SKM-1 treated with dmso at 0.1 percent for 144 hours (cell line): ENCODE measurements at regions not wholly inside any gene's neighbourhood (a gene's known extent, or its start where the extent isn't known, plus 50 kb on each side); places are given as distances from the start of the nearest gene placed in this dataset.
A peak's percentile ranks its signal among the peaks of the same experiment; 100 is the strongest.

ENCODE experiments used
- DNase-seq: peaks from one replicate; lab custom pipeline; 2025; ENCODE audit not compliant: unreplicated experiment; lab: John Stamatoyannopoulos, UW

GRCh38 chr10:3016016-3016415, 51.3 kb upstream of the PFKP start:
- no peak for DNase-seq

GRCh38 chr10:3014968-3015367, 52.4 kb upstream of the PFKP start:
- DNase-seq: no peak

GRCh38 chr10:3012223-3012622, 55.1 kb upstream of the PFKP start:
- DNase-seq: no peak

GRCh38 chr10:3010816-3011460, 56.4 kb upstream of the PFKP start:
- DNase-seq: no peak

GRCh38 chr10:3010334-3010733, 57.0 kb upstream of the PFKP start:
- no peak for DNase-seq

GRCh38 chr10:3009341-3009740, 58.0 kb upstream of the PFKP start:
- no peak for DNase-seq

- DNase-seq: no peak
Observed at GRCh38 chr10:3008518-3009195, 58.7 kb upstream of the PFKP start.

GRCh38 chr10:3006607-3007006, 60.7 kb upstream of the PFKP start:
- no peak for DNase-seq

- DNase-seq: no peak
Observed at GRCh38 chr10:3006093-3006492, 61.3 kb upstream of the PFKP start.

- no peak for DNase-seq
Observed at GRCh38 chr10:3002304-3002703, 65.0 kb upstream of the PFKP start.

- DNase-seq: no peak
Observed at GRCh38 chr10:3000048-3000447, 67.3 kb upstream of the PFKP start.

- no peak for DNase-seq
Observed at GRCh38 chr10:2994221-2994961, 73.0 kb upstream of the PFKP start.

- no peak for DNase-seq
Observed at GRCh38 chr10:2993636-2994035, 73.7 kb upstream of the PFKP start.

GRCh38 chr10:2992401-2993198, 74.7 kb upstream of the PFKP start:
- no peak for DNase-seq

- no peak for DNase-seq
Observed at GRCh38 chr10:2990764-2991163, 76.6 kb upstream of the PFKP start.

- DNase-seq: no peak
Observed at GRCh38 chr10:2989292-2989947, 77.9 kb upstream of the PFKP start.

- no peak for DNase-seq
Observed at GRCh38 chr10:2987185-2987768, 80.1 kb upstream of the PFKP start.

GRCh38 chr10:2986391-2986801, 81.0 kb upstream of the PFKP start:
- peak; percentile 31 for DNase-seq

- DNase-seq: no peak
Observed at GRCh38 chr10:2985729-2986232, 81.6 kb upstream of the PFKP start.

- DNase-seq: no peak
Observed at GRCh38 chr10:2984682-2985081, 82.7 kb upstream of the PFKP start.
